GM18499 (cell line): ENCODE measurements at regions not wholly inside any gene's neighbourhood (a gene's known extent, or its start where the extent isn't known, plus 50 kb on each side); places are given as distances from the start of the nearest gene placed in this dataset.
A peak's percentile ranks its signal among the peaks of the same experiment; 100 is the strongest.
"Not testable (repeated sequence)": the region's sequence is repeated elsewhere in the genome, so short reads cannot be mapped to it uniquely, and the experiment has no call there.

ENCODE experiments used
- ATAC-seq: cut with Tn5 transposase; IDR thresholded peaks from one replicate; pipeline ENCODE4 v1.9.1; 2021; ENCODE audit warnings: moderate number of reproducible peaks; ENCODE audit not compliant: insufficient read depth, unreplicated experiment

DNA sequence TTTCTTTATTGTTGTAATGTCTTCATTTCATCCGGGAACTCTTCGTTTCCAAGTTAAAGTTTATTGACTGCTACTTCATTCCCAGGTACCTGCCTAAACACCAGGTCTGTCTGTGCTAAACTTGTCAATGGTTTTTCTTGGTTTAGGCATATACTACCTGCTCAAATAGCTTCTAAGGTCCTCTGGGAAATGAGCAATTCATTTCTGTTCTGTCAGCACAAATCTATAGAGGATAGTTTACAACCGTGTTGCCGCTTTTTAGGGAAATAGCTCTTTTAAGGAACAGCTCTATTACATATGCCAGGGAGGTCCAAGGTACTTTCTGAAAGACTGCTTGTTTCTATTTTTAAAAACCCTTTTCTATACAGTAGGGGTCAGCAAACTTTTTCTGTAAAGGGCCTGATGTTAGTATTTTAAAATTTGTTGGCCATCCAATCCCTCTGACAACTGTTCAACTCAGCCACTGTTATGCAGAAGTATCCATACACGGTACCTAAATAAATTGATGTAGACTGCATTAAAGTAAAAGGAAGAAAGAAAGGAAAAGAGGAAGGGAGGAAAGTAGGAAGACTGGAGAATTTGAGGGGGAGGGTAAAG is 222.7 kb upstream of the PTBP2 start:
- no peak for ATAC-seq

DNA sequence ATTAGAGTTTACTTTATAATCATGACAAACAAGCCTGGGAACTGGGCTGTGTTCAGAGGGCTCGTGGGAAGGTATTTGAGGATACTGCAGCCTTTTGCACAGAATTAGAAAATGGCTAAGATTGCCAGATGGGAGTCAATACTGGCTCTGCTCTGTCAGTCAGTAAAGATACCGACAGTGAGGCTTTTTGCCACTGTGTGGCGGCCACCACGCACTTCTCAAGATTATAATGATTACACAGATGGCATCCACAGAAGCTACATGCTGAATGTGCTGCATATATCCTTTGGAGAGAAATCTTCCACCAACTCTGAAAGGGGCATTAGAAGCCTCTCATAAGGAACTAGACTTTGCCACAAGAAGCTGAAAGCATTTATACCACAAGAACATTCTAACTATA is 213.4 kb upstream of the PTBP2 start:
- ATAC-seq = no peak

DNA sequence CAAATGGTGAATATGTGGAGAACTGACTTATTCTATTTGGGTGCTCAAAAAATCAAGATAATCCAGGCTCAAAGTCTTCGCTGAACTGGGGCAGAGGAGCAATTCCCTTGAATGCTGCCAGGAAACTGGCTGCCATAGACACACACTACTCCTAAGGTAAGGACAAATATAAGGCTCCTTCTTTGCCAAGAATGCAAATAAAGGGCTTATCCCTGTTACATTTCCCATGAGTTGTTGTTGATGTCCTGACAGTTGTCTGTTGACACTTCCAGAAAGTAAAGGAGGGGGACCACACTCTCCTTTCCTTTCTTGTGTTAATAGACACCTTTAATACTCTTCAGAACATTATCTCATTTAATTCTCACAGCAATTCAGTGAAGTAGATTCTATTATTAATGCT is 212.2 kb upstream of the PTBP2 start:
- ATAC-seq = no peak

DNA sequence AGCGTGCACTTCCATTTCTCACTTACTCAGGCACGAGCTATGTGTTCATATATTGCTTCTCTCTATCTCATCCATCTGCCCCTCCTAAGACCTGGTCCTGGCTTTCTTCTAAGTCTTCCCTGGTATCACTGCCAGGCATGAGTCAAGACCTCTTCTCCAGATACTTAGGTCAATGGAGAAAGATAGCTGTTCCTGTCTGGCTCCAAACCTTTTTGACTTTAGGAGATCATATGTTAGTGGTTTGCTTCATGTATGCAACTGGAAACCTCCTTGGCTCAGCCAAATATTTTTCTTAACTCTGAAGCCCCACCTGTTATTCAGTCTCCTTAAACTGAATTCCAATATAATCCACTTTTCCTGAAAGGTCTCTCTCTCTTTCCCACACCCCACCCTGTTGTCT is 211.6 kb upstream of the PTBP2 start:
- ATAC-seq = no peak

DNA sequence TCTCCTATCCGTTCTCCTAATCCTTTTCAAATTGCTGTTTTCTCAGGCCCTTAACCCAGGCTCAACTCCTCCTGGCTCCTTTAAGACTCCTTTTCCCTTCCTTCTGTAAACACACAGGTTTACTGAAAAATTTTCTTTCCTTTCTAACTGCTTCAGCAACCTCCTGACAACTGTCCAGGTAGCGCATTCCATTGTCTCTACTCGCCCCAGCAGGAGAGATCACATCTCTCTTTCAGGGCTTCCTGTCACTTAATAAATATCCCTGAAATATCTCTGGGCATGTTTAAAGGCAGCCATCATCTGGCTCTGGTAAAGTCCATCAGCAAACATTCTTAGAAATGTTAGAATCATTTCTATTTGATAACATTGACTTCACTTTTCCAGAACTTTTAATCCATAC is 211.2 kb upstream of the PTBP2 start:
- no peak for ATAC-seq

DNA sequence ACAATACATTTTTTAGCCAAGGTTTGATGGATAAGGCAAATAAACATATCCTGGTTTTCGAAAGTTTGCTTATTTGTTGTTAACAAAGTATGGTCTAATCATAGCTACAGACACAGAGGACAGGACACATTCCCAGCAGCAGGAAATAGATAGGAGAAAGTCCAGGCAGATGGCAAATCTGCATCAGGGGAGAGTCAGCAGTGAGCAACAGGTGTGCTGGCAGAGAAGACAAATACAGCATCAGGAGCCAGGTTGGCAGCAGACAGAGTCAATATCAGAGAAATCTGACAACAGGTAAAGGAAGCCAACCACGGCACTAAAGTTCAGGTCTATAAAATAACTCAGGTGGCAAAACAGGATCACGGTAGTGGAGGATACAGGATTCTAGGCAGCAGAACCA is 210.7 kb upstream of the PTBP2 start:
- no peak for ATAC-seq

DNA sequence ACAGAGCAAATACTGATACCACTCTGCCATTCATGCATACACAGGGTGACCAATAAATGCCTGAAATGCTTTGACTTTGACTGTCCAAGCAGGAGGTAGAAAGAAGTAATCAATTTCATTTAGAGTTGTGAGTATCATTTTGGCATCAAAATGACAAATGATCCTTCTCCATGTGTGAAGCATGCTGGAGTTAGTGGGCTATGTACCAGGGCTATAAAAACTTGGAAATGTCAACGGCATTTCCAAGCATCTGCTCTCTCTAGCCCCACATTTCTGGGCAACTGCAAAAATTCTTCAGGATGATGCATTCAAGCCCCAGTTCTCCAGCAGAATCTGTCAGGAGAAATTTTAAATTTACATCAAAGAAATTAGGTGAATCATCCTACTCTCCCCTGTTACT is 208.4 kb upstream of the PTBP2 start:
- ATAC-seq = no peak

DNA sequence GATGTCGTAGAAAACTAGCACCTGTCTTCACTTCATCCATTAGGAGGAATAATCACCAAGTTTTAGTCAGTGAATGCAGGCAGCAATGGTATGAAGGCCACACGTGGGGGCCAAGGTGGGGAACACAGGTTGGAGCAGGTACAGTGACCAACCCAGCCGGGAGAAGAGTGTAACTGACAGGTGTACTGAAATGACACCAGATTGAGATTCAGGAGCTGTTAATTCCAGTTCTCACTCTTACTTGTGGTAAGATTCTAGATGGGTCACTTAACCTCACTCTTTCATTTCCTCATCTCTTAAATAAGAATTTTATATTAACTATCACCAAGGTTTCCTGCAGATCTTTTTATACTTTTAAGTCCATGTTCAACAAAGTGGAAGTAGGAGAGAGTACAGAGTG is 206.2 kb upstream of the PTBP2 start:
- peak; percentile 52 for ATAC-seq

DNA sequence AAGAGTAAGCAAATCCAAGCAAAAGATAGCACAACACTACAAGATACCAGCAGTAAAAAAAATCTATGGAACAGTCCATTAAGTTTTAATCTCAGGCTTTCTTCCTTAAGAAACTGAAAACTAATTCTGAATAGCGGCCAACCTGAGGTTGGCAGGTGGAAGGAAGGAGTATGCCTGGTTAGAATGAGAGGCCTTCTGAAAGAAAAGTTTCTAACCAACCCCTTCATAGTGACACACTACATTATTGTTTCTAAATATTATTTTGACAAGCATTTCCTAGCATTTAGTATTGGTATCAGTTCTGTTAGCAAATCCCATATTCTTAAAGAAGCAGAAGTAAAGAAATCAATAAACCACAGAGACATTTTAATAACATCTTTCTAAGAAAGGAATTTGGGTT is 205.7 kb upstream of the PTBP2 start:
- ATAC-seq = peak; percentile 30

DNA sequence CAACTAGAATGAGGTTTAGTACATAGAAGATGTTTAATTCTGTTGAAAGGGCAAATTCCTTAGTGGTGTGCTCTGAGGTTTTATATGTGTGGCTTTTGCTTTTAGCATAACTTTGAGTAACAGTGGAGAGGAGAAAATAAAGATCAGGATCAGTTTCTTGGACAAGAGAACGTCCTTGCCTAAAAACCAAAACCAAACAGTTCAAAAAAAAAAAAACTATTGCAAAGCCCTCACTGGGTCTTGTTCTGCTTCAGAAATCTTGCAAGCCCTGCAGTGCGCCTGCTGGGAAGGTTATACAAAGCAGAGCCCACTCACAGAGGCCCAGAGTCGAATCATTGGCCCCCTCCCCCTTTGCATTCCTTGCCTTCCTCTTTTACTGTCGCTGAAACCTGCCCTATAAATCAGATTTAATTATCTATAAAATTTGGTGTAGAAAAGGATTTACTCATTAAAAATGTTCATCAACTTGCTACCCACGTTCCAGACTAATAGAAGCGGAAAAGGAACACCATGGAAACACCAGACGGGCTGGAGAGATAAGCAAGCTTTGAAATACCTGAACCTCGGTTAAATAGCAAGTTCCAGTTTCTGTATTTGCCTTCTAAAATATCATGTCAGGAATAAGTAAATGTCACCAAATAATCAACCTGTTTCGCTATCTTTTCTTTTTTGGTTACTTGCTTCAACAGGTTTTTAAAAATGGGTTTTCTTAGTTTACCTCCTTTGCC is 201.6 kb upstream of the PTBP2 start:
- ATAC-seq = no peak

DNA sequence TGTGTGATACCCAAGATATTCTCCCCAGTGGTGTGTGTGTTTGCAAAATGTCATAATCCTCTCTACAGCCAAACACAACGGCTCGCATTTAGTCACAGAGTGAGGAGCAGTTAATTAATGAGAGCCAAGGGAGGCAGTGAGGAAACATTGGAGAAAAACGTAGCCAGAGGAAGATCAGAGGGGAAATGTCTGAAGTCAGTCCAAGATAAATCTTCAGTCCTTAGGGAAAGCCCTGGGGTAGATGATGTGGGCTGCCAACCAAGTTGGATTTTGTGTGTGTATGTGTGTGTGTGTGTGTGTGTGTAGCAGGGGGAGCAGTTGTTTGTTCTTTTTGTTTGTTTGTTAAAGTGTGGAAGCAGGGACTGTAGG is 201.0 kb upstream of the PTBP2 start:
- ATAC-seq = no peak

DNA sequence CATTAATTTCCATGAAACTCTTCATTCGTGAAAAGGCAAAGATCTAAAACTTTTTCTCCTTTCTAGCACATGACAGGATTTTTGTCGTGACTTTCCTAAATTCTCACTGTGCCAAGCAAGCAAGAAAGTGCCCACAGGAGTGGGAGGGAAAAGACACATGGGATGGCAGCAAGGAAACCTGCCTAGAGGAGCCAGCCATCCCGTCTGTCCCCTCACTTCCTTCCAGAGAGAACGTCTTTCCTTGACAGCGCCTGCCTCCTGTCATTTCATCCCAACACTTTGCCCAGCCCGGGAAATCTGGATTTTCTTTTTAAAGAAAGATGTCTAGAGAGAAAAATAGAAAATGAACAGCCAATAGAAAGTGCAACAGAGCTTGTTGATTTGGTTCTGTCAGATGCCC is 200.6 kb upstream of the PTBP2 start:
- ATAC-seq = no peak

DNA sequence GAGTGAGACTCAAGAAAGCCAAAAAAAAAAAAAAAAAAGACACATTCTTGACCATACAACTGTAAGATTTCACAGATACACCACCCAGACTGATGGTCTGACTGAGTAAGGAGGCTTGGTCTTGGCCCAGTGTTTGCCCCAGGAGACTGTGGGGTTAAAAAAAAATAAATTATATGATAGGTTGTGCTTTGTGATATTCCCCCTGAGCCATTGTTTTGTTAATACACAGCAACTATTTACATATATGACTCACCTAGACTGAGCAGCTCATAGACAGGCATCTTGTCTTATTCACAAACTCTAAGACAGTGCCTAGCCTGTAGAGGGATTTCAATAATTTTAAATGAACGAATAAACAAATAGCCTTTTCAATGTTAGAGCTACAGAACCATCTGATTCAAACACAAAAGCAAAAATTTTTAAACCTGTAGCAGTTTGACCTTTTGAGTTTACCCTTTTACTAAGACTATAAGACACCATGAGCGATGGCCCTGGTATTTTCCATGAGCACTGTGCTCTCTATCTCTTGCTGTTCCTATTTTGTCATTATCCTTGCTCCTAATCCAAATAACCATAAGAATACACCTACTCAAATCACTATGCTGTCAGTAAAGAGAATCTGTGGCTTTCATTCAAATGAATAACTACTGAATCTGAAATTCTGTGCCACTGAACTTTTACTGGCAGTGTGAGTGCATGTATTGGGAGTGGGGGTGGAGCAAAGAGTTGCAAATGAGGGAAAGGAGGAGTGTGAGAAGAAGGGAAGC is 199.4 kb upstream of the PTBP2 start:
- no peak for ATAC-seq

DNA sequence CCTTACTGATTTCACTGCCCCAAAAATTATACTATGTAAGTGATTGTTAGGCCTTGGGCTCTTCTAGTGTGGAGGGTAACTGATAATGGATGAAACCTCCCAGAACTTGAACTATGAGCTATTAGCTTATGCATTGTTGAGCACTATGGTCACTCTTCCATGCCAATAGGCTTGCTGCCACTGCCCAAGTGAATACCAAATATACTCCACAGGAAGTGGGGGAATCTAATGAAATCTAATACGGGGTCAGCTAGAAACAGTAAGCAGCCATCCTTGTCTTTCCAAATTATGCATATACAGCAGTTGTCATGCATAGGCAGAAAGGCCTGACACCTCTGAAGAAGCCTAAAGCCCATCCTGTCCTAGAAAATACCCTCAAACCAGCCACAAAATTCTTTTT is 198.7 kb upstream of the PTBP2 start:
- ATAC-seq = no peak

DNA sequence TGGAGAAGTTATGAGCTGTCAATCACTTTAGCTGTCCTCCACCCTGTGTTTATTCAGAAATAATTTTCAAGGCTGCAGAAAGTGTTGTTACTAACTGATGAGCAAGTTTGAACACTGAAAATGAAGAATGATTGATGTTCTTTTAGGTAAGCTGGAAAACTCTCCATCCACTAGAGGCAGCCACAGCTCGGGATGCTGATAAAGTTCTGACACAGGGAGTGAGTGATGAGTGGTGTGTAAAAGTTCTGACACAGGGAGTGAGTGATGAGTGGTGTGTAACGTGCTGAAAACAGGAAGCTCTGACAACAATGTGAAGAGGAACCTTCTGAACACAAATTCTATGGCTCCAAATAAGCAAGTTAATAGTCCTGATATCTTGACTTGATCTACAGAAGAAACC is 197.5 kb upstream of the PTBP2 start:
- no peak for ATAC-seq

DNA sequence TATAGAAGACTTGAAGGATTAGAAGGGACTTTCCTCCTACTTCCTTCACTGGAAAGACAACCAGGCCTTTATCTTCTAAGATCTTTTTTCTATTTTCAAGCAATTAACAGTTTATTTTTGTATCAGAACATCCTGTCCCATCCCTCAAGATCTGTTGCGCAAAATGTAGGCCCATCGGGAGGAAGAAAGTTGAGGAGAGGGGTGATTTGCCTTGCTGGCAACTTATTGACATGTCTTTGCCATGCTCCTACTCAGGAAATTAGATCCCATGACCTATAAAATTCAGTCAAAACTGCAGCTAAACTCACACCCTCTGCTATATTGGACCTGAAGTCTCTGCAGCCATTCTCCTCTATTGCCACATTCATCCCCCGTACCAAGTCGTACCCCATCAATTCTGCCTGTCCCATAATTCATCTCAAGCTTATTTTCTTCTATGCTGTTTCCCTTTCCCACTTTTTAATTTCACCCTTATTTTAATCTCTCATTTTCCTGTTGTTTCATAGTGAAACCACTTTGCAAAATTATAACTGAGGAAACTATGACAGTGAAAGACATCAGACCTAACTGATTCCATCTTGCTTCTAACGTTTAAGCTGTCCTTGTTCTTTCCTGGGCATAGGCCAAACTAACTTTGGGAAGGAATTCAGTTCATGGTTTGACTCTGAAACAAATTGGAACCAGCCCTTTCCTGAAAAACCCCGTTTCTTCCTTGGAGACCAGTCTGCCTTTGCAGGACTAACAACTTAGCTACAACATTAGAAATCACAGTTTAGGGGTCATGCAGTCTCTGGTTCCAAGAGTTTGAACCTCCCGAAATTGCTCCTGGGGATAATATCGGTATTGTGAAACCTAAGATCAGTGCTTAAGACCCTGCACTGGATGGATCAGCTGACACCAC is 195.7 kb upstream of the PTBP2 start:
- ATAC-seq = no peak

DNA sequence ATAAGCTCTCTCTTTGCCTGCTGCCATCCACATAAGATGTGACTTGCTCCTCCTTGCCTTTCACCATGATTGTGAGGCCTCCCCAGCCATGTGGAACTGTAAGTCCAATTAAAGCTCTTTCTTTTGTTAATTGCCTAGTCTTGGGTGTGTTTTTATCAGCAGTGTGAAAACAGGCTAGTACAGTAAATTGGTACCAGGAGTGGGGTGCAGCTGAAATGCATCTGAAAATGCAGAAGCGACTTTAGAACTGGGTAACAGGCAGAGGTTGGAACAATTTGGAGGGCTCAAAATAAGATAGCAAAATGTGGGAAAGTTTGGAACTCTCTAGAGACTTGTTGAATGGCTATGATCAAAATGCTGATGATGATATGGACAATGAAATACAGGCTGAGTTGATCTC is 192.9 kb upstream of the PTBP2 start:
- ATAC-seq = not testable (repeated sequence)

DNA sequence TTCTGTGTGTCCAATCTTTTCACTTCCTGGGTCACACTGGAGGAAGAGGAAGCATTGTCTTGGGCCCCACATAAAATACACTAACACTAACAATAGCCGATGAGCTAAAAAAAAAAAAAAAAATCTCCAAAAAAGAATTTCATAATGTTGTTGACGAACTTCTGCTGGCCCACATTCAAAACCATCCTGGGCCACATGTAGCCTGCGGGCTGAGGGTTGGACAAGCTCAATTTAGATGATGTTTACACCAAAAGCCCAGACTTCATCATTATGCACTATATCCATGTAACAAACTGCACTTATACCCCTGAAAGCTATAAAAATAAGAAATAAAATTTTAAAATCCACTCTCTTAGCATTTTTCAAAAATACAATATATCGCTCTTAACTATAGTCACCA is 187.8 kb upstream of the PTBP2 start:
- no peak for ATAC-seq

DNA sequence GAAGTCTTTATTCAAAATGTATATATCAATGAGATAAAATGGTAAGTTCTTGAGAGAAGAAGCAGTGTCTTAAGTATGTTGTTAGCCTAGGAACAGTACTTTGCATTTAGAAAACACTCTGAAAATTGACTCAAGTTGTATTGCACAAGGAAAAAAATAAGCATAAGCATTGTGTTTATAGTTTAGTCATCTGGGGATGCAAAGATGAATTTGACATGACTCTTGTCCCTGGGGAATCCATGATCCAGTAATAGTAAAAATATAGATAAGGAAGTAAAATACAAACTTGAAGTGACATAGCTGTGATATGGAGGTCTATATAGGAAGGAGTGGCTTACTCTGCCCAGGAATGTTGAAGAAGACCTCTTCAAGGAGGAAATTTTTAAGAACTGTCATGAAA is 185.0 kb upstream of the PTBP2 start:
- ATAC-seq = no peak

DNA sequence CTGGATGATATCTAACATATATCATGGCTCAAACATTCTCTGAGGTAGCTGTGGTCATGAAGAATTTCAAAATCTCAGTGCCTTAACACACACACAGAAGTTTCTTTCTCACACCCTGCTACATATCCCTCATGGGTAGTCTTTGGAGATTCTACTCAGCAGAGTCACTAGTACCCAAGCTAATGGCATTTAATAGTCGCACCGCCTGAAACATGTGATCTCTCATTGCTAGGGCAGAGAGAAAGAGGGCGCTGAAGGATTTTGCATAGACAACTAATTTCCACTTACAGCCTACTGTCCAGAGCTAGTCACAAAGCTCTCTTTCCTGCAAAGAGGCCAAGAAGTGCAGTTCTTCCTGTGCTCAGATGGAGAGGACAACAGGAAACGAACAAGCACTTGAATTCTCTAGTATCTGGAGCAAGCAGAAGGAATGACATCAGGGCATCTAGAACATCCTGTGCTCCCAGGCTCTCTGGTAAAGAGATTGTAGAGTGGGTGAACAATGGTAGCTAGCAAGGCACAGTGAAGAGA is 183.4 kb upstream of the PTBP2 start:
- no peak for ATAC-seq

DNA sequence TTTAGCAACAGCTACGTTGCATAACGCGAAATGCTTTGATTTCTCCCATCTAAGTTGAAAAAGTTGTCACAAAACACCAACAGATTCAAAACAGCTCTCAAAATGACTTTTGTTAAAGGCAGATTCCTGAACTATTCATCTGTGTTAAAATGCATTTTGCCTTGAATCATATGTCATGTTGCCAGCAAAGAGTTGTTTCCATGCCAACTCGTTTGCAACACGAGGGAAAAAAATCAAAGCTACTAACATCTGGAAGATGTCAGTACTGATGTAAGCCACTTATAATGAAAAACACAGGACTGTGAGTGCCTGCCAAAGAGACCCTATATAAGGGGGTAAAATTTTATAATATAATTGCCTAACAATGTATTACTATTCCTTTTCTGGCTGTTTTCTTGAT is 182.7 kb upstream of the PTBP2 start:
- ATAC-seq = no peak
